ENCODE measurements at regions not wholly inside any gene's neighbourhood (a gene's known extent, or its start where the extent isn't known, plus 50 kb on each side); places are given as distances from the start of the nearest gene placed in this dataset.

GRCh38 chr2:145102706-145103105 lies 582.8 kb upstream of the ZEB2 start:
- Histone ChIP-seq H3K4me3 (replicated peaks in 1 of 2; ENCODE audit: low read depth in 1 of 2, low read length in 2 of 2) (no peak overlapping the region), H3K9ac (ENCODE audit: low read length) (no peak overlapping the region), H3K27me3 (ENCODE audit: insufficient read depth, low read length) (no peaks in the 10 kb centered on the region), H3K4me1 (ENCODE audit: control insufficient read depth in 1 of 2, insufficient read depth in 2 of 2, low read length in 2 of 2) (no peaks in the 10 kb centered on the region), H3K9me3 (ENCODE audit: control insufficient read depth in 1 of 2, insufficient read depth in 1 of 2, low read depth in 1 of 2, low read length in 2 of 2) (no peaks in the 10 kb centered on the region), H3K36me3 (ENCODE audit: control insufficient read depth in 1 of 2, insufficient read depth in 2 of 2, low read length in 2 of 2) (no peaks in the 10 kb centered on the region), H4K20me1 (ENCODE audit: insufficient read depth) (no peaks in the 10 kb centered on the region), H3K79me2 (ENCODE audit: insufficient read depth, low read length) (no peaks in the 10 kb centered on the region), H3K9me2 (ENCODE audit: insufficient read depth) (no peaks in the 10 kb centered on the region), H3K27ac (ENCODE audit: low read depth, low read length) (no peak overlapping the region), H3K4me2 (ENCODE audit: low read length) (no peak overlapping the region), H2AFZ (ENCODE audit: low read depth, low read length, poor library complexity, severe bottlenecking) (no peak overlapping the region)
- TF ChIP-seq YY1 (IDR thresholded peaks at IDR 0.05; ENCODE audit: extremely low read depth, insufficient replicate concordance, low read depth, low read length) (no peak), POLR2A (IDR thresholded peaks at IDR 0.05; ENCODE audit: borderline replicate concordance, extremely low read depth, insufficient read depth, insufficient read length) (no peak), FOSL1 (IDR thresholded peaks at IDR 0.05; ENCODE audit: low read depth) (no peak), ATF3 (IDR thresholded peaks at IDR 0.05) (no peak), SIN3A (IDR thresholded peaks at IDR 0.05; ENCODE audit: low read depth) (no peak), REST (IDR thresholded peaks at IDR 0.05; ENCODE audit: low read depth) (no peak), ZNF274 (IDR thresholded peaks at IDR 0.05; ENCODE audit: low read depth, low read length) (no peak), EZH2 (IDR thresholded peaks at IDR 0.05) (no peak), ZFX (IDR thresholded peaks at IDR 0.05) (no peak), CEBPB (IDR thresholded peaks at IDR 0.05; ENCODE audit: low read depth) (no peak), RAD21 (IDR thresholded peaks at IDR 0.05; ENCODE audit: low read depth) (no peak), ELF1 (IDR thresholded peaks at IDR 0.05; ENCODE audit: borderline replicate concordance, low read depth) (no peak), JUND (IDR thresholded peaks at IDR 0.05) (no peak), CBX3 (IDR thresholded peaks at IDR 0.05; ENCODE audit: low read depth) (no peak), EGR1 (IDR thresholded peaks at IDR 0.05; ENCODE audit: low read depth) (no peak), TCF7L2 (IDR thresholded peaks at IDR 0.05; ENCODE audit: borderline replicate concordance, extremely low read depth, insufficient read depth, insufficient read length) (no peak), SP1 (IDR thresholded peaks at IDR 0.05; ENCODE audit: low read depth) (no peak), MAX (IDR thresholded peaks at IDR 0.05) (no peak), EZH2phosphoT487 (IDR thresholded peaks at IDR 0.05; ENCODE audit: borderline replicate concordance) (no peak)
- ChIA-PET CTCF (no interaction called here), RAD21 (ENCODE audit: low non-redundant PET in 1 of 2, low total read pairs in 2 of 2, uncharacterized antibody in 2 of 2, unreplicated experiment in 2 of 2) (no interaction called here), POLR2A (no interaction called here)
- no peak for ATAC-seq
- intact Hi-C loops (cut with micrococcal nuclease), result no loop called here
- no peak for DNase-seq (ENCODE audit: low read depth, low spot score)
- no TSS peak for BruUV-seq (replicated peaks)
